GM19238 (cell line): ENCODE measurements at regions not wholly inside any gene's neighbourhood (a gene's known extent, or its start where the extent isn't known, plus 50 kb on each side); places are given as distances from the start of the nearest gene placed in this dataset.
"Not testable (repeated sequence)": the region's sequence is repeated elsewhere in the genome, so short reads cannot be mapped to it uniquely, and the experiment has no call there.

Source experiments
- DNase-seq: peaks from one replicate; pipeline ENCODE4 v3.0.0; 2011; ENCODE audit warnings: low spot score; ENCODE audit not compliant: insufficient read length

DNA sequence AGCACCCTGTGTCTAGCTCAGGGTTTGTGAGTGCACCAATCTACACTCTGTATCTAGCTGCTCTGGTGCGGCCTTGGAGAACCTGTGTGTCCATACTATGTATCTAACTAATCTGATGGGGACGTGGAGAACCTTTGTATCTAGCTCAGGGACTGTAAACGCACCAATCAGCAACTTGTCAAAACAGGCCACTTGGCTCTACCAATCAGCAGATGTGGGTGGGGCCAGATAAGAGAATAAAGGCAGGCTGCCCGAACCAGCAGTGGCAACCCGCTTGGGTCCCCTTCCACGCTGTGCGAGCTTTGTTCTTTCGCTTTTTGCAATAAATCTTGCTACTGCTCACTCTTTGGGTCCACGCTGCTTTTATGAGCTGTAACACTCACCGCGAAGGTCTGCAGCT is 426.5 kb downstream of the NAF1 start:
- not testable (repeated sequence) for DNase-seq

DNA sequence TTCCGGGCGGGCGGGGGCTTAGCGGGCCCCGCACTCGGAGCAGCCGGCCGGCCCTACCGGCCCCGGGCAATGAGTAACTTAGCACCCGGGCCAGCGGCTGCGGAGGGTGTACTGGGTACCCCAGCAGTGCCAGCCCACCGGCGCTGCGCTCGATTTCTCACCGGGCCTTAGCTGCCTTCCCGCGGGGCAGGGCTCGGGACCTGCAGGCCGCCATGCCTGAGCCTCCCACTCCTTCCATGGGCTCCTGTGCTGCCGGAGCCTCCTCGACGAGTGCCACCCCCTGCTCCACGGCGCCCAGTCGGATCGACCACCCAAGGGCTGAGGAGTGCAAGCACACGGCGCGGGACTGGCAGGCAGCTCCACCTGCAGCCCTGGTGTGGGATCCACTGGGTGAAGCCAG is 427.1 kb downstream of the NAF1 start:
- DNase-seq, result not testable (repeated sequence)

DNA sequence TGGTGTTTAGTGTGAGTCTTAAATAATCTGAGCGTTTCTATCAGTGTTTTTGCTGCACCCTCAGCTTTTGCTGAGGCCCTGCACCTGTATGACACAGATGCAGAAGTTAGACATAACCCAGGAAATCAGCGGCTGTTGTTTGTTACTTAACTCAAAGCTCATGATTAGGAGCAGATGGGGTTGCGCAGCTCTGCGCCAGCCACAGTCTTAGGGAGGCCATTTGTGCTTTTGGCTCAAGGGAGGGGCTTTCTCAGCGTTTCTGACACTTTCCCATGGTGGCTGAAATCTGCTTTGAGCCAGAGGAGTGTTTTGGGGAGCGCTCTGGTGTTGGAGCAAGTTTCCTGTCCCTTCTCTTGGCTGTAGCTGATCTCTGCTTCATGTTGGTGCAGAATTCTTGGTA is 433.8 kb downstream of the NAF1 start:
- no peak for DNase-seq

DNA sequence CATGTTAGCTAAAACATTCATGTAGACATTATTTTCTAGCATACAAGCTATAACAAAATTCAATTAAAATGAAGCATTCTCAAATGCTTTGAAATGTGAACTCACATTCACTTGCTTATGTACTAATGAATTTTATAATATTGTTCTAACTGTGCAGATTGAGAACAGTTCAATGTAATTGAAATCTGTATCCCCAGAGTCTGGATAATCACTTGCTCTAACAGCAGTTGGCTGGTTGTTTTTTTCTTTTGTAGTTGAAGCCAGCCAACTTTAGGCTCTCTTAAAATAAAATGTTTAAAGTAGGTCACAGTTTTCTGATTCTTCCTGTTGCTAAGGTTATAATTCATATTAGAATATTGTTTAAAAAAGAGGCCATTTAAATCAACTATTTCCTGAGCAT is 438.9 kb downstream of the NAF1 start:
- no peak for DNase-seq

DNA sequence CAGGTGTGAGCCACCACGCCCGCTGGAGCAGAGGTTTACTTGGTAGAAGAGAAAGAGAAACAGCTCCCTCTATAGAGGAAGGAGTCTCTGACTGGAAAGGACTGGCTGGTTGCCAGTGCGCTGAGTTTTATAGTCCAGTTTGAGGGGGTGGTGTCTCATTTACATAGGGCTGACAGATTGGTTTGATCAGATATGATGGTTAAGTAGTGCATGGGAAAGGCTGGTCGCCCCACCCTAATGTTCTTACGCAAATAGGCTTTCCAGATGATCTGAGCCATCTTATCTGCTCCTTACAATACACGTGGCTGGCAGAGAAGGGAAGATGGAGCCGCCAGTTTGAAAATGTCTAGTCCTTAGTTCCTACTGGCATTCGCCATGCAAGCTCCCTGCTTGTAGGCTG is 439.5 kb downstream of the NAF1 start:
- DNase-seq, result no peak

DNA sequence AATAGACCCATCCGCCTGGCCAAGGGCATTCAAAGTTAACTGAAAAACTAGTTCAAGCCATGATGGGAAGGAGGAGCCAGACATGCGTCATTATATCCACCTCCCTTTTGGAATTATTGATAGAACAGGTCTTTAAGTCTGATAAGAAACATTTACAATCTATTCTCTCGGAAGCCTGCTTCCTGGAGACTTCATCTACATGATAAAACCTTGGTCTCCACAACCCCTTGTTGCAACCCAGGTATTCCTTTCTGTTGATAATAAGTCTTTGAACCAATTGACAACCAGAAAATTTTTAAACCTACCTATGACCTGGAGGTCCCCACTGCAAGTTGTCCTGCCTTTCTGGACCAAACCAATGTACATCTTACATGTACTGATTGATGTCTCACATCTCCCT is 451.3 kb downstream of the NAF1 start:
- DNase-seq, result no peak

DNA sequence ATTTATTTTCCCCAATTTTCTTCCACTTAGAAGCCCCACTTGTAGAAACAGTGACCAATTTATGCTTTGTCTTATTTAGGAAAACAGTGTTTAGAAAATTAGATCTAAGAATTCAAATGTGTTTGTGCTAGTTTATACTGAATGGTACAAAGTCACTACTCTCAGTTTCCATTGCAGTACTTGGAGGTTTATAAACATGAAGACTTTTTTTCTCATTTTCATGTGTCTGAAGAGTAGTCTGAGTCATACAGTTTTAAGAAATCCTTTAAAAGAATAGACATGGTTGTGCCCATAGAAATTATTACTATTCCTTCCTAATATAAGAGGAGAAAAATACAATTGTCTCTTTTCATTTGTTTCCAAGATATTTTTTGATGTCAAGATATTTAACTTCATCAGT is 458.7 kb downstream of the NAF1 start:
- DNase-seq, result no peak

DNA sequence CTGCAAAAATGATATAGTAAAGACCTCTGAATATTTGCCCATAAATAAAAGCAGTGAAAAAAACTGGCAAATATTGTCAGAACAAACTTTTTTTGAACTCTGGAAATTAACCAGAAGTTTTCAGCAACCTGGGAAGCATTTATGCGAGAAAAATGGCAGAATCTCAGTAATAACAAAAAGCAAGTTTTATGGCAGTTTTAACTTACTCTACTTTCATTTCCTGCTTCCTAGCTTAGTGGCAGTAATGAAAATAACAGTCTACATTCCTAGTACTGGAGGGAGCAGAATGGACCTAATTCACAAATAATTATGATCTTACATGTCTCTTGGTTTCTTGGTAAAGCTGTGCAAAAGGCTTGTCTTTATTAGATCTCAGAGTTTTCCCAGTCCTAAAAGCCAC is 460.1 kb downstream of the NAF1 start:
- no peak for DNase-seq

DNA sequence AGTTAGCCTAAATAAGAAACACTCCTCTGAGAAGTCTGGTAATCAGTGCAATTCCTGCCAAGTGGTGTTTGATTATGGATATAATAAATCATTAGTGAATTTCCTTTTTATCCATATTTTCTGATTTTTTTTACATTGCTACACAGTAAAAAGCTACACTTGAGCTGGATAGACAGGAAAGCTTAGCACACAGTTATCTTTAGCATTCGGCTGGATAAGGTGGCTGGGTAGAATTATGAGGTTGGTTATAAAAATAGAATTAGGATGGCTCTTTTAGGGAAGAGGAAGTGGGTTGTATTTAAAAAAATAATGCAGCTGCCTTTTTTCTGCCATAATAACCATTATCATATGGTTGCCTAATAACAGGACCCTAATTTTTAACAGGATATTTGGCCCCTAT is 460.6 kb downstream of the NAF1 start:
- DNase-seq, result no peak

DNA sequence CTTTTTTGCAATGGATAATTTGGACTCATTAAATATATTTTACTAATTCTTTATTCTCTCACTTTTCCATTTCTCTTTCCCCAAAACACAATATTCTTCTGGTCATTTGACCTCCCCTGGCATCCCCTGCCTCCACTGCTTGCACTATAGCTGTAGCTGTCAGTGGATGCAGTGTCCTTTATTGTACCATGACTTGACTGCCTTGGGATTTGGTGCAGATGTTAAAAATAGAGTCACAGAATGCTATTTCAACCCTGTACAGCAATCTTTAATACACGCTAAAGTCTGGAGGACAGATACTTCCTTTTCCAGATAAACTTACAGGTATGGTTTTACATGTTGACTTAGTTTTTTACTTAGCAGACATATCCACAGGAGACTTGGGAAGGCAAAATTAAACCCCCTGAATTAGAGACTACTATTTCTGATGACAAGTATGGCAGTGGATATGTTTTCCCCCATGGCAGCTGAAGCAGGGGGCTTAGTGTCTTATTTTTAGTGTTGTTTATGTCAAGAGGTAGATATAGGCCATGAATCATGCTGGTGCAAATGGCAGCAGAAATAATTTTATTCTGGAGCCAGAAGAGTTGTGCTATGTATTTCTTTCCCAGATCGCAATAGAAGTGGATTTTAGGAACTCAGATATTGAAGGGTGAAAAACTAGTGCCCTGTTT is 461.4 kb downstream of the NAF1 start:
- no peak for DNase-seq

DNA sequence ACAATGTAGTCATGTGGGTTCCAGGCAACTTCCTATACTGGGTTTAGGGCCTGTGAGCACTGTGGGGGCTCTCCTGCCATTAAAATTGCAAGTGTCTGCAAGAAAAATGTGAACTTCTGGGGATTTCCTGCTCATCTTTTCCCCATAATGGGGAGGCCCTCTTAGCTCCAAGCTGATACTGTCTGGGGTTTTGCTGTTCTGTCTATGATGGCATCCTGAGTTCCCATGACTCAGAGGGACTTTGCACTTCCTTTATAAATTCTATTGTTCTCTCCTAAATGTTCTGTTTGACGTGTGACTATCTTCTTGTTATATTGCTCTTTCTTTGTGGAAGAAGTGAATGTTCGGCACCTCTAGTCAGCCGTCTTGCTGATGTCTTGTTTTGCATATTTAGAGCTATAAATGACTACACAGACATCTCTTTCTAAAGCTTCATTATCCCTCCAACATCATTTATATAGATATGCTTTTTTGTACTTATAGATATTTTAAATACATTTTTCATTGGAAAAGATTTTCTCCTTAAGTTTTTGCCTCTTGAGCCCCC is 465.8 kb downstream of the NAF1 start:
- DNase-seq, result no peak

DNA sequence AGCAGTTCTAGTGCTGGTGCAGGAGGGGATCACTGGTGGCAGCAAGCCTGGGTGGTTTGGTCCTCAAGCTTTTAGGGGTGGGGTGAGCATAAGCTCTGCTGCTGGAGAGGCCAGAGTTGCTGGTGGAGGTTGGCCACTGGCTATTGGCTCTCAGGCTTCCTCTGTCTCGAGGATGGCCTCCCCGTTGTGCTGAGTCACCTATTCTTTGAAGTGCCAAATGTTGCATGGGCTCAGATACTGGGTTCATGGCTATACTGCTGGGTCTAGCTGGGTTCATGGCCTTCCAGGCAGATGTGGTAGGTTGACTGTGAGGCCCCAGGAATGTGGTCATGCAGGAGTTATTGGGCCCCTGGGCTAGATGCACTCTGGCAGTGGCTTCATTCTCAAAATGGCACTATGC is 466.3 kb downstream of the NAF1 start:
- no peak for DNase-seq

DNA sequence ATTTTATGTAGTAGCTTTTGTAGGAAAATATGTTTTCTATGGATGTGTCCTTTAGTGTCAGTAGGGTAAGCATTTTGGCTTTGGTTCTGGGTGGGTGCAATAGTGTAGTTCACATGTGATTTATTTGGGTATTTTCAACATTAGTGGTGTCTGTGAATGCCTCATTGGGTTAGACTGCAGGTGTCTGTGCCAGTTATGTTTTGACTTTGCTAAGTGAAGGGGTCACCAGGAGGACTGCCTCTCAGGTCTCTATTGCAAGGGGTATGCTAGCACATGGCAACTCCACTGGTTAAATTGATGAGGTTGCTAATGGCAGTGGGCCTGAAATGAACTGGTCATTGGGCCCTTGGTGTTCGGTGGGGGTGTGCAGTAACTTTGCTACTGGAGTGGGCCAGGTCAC is 467.1 kb downstream of the NAF1 start:
- no peak for DNase-seq

DNA sequence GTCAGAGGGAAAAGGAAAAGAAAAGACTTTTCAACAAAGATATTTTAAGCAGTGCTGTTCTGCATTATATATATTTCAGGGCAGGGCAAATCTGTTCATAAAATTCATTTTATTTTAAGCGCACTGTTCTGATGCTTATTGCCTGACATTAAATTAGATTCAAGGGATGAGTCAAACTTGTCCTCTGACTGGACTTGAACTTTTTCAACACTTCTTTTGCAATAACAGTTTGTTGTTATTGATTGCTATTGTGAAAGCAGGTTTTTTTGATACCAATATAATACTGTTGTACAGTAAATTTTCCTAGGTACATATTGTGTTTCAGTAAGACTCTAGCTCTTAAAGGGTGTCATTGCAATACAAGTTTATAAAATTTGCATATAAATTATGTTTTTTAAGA is 481.3 kb downstream of the NAF1 start:
- DNase-seq, result no peak

DNA sequence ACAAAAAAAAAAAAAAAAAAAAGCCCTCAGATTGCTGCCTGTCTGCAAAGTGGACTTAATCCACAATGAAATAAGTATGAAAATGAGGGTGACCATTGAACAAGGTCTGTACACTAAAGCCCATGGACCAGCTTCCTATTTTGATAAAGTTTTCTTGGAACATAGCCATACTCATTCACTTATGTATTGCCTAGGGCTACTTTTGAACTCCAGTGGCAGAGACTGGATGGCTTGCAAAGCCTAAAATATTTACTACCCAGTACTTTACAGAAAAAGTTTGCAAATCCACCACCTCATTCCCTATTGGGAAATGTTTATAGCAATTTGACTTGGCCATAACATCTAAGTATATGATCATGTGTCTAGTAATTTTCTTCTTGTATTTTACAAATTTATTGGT is 481.7 kb downstream of the NAF1 start:
- DNase-seq, result no peak

DNA sequence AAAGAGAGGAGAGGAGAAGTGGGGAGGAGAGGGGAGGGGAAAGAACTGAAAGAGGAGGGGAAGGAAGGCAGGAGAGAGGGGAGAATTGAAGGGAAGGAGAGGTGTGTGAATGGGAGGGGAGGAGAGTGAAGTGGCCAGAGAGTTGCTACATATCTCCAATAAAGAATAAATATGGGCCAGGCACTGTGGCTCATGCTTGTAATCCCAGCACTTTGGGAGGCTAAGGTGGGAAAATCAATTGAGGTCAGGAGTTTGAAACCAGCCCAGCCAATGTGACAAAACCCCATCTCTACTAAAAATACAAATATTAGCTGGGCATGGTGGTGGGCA is 482.4 kb downstream of the NAF1 start:
- DNase-seq, result no peak

DNA sequence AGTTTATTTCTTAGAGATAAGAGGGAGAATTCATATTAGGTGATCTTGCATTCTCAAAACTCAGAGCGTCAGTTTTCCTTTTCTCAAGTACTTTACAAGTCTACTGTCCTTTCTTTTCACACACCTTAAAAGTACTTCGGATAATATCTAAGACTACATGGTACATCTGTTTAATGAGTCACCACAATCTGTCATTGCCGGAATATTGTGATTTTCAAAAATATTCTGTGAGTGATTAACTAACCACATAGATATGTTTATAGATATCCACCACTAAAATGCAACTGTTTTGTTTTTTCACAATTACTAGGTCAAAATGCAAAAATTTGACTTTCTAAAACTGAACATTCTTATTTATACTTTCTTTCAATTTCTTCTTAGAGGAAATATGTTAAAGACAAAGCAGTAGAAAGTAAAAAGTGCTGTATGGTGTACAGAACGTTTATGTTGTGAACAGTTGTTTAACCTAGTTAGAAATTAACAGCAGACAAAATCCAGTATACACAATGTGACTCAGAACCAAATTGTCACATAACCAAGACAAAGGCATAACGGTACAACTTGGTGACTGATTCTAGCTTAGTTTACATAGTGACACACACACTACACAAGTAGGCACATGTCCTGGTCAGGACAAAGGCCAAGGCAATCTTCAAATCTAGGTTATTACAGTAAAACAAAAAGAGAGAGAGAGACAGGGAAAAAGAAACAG is 482.9 kb downstream of the NAF1 start:
- no peak for DNase-seq

DNA sequence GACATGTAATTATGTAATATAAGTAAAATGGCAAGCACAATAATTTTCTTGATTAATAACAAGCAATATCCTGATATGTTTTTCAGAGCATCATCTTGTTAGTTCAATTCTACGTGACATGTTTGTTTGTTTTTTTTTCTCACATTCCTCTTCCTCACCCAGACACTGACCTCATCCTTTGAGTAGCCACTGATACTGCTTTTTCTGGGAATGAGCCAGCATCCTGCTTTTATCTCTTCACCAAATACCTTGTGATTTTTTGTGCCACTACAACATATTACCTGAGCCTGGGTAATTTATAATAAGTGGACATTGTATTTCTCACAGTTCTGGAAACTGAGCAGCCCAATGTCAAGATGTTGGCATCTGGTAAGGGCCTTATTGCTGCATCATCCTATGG is 484.0 kb downstream of the NAF1 start:
- no peak for DNase-seq

DNA sequence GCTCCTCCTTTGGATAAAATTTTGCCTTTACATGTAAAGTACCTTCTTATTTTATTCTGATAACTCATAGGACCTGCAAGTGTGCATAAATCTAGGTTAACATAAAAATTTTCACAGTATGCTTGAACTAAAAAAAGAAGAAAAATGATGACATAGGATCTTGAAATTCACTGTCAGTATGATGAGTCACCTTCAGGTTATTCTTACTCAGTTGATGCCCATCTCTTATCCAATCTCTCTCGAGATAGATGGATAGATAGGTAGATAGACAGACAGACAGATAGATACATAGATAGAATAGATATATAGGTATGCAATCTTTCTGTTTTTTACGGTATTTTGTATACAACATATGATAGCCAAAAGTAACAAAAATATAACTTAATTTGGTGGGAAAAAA is 485.5 kb downstream of the NAF1 start:
- no peak for DNase-seq

DNA sequence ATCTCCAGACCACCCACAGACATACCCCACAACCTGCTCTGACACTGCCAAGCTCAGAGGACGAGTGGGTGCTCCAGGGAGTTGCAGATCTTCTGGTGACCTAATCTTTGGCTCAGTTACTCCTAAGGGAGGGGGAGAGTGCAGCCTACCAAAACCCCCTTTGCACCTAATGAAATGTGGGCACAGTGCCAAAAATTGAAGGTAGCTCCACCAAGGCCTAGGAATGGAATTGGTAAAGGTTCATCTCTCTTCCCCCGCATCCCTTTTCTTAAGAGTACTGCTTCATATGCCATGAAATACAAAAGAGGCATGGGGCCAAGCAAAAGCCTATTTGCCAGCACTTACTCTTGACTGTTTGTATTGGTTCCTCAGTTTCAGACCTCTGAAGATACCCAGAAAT is 491.0 kb downstream of the NAF1 start:
- DNase-seq, result no peak

DNA sequence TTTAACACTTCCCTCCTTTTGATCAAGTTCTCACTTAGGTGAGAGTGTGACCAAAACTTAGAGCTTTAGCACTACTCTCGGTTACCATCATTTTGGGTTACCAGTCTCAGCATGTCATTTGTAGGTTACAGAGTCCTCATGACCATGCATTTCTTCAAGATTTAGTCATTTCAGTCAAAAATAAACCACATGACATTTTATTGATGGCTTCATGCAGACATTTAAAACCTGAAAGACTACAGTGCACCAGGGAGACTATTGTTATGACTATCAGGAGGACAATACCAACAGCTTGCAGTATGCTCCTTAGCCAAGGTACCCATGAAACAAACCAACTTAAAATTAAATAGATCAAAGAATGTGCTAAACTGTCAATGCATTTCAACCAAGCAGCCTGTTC is 498.1 kb upstream of the FSTL5 start:
- no peak for DNase-seq

DNA sequence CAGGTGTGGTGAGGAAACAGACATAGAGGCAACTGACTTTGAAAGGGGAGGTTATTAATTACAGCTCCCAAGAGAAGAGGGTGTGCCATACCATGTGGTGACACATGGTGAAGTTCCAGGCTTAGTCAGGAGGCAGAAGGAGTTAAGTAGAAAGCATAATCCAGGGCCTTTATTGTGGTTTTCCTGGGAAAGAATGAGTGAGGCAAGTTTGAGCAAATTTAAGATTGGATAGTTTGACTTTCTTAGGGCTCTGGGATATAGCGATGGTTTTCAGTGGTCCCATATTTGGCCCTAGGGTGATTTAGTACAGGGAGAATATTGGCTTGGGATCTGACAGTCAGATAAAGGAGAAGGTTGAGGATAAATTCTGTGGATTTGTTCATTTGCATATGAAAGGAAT is 495.9 kb upstream of the FSTL5 start:
- DNase-seq, result no peak

DNA sequence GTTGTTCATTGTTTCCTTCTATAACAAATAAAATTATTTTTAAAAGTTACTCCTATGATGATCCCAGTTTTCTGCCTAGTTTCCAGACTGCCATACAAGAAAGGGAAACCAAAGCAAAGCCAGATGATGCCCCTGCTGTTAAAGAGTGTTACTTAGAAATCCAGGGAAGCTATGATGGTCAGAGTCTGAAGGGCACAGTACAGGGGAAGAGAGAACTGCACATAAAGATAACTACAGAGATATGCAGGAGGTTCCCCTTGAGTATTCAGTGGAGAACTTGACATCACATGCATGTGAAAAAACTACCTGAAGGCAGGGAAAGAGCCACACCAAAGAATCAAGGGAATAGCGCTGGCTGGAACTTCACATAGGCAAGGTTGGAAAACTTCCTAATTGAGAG is 494.2 kb upstream of the FSTL5 start:
- DNase-seq, result no peak
